H9 (cell line): ENCODE measurements at regions not wholly inside any gene's neighbourhood (a gene's known extent, or its start where the extent isn't known, plus 50 kb on each side); places are given as distances from the start of the nearest gene placed in this dataset.

Experiments used
- DNase-seq: peaks from one replicate; pipeline ENCODE4 v3.0.0-alpha.2; 2017
- H2AFZ ChIP-seq: one replicate; pipeline ENCODE4 v1.6.1; 2013; ENCODE audit warnings: mild to moderate bottlenecking, low read length, control low read depth, moderate library complexity
- H2AK5ac ChIP-seq: 2 replicates; pipeline ENCODE4 v1.6.1; 2013; ENCODE audit warnings: low read length, control low read depth, mixed read lengths; ENCODE audit not compliant: insufficient read length
- H2BK120ac ChIP-seq: one replicate; pipeline ENCODE4 v1.6.1; 2013; ENCODE audit warnings: low read depth, mild to moderate bottlenecking, low read length, control low read depth, inconsistent platforms; ENCODE audit not compliant: poor library complexity, severe bottlenecking
- H2BK12ac ChIP-seq: 2 replicates; pipeline ENCODE4 v1.6.1; 2013; ENCODE audit warnings: low read length, control low read depth, mixed read lengths, low read depth; ENCODE audit not compliant: insufficient read length
- H2BK15ac ChIP-seq: 2 replicates; pipeline ENCODE4 v1.6.1; 2013; ENCODE audit warnings: low read depth, low read length, control low read depth
- H2BK20ac ChIP-seq: one replicate; pipeline ENCODE4 v1.6.1; 2013; ENCODE audit warnings: low read depth, mild to moderate bottlenecking, low read length, control low read depth, inconsistent platforms; ENCODE audit not compliant: poor library complexity, severe bottlenecking
- H2BK5ac ChIP-seq: 2 replicates; pipeline ENCODE4 v1.6.1; 2013; ENCODE audit warnings: low read length, control low read depth, mixed read lengths; ENCODE audit not compliant: insufficient read length
- H3K14ac ChIP-seq: 2 replicates; pipeline ENCODE4 v1.6.1; 2013; ENCODE audit warnings: low read length, control low read depth; ENCODE audit not compliant: insufficient read depth
- H3K18ac ChIP-seq: 2 replicates; pipeline ENCODE4 v1.6.1; 2013; ENCODE audit warnings: low read depth, mild to moderate bottlenecking, mixed read lengths, low read length, control low read depth; ENCODE audit not compliant: insufficient read length
- H3K23ac ChIP-seq: 2 replicates; pipeline ENCODE4 v1.6.1; 2013; ENCODE audit warnings: low read length, control low read depth, mixed read lengths, low read depth; ENCODE audit not compliant: insufficient read length
- H3K23me2 ChIP-seq: 2 replicates; pipeline ENCODE4 v1.6.1; 2013; ENCODE audit warnings: low read depth, mild to moderate bottlenecking, mixed read lengths, low read length, control low read depth; ENCODE audit not compliant: insufficient read length, poor library complexity, severe bottlenecking
- H3K27ac ChIP-seq: 2 replicates; pipeline ENCODE4 v1.5.1; 2013; ENCODE audit warnings: low read length, control low read depth, mixed read lengths, low read depth; ENCODE audit not compliant: insufficient read length
- H3K27me3 ChIP-seq: 2 replicates; pipeline ENCODE4 v1.6.1; 2013; ENCODE audit warnings: low read length, control low read depth, inconsistent platforms; ENCODE audit not compliant: insufficient read depth
- H3K4ac ChIP-seq: 2 replicates; pipeline ENCODE4 v1.6.1; 2013; ENCODE audit warnings: low read depth, mild to moderate bottlenecking, control low read depth, inconsistent platforms, low read length, moderate library complexity
- H3K4me1 ChIP-seq: 2 replicates; pipeline ENCODE4 v1.6.1; 2013; ENCODE audit warnings: low read length, control low read depth, inconsistent platforms; ENCODE audit not compliant: insufficient read depth
- H3K4me2 ChIP-seq: 2 replicates; pipeline ENCODE4 v1.6.1; 2013; ENCODE audit warnings: low read length, control low read depth, mixed read lengths; ENCODE audit not compliant: insufficient read length, insufficient read depth
- H3K56ac ChIP-seq: 2 replicates; pipeline ENCODE4 v1.6.1; 2013; ENCODE audit warnings: low read depth, mild to moderate bottlenecking, mixed read lengths, low read length, control low read depth; ENCODE audit not compliant: insufficient read length
- H3K79me1 ChIP-seq: 2 replicates; pipeline ENCODE4 v1.6.1; 2013; ENCODE audit warnings: low read depth, mild to moderate bottlenecking, moderate library complexity, low read length, control low read depth, inconsistent platforms; ENCODE audit not compliant: insufficient read depth, poor library complexity, severe bottlenecking
- H3K79me2 ChIP-seq: 2 replicates; pipeline ENCODE4 v1.6.1; 2013; ENCODE audit warnings: low read length, control low read depth, inconsistent platforms; ENCODE audit not compliant: insufficient read depth
- H3K9ac ChIP-seq: 2 replicates; pipeline ENCODE4 v1.6.1; 2013; ENCODE audit warnings: low read length, control low read depth, mixed read lengths; ENCODE audit not compliant: insufficient read length; ENCODE audit errors: extremely low read depth
- H3K9me3 ChIP-seq: one replicate; pipeline ENCODE4 v1.6.1; 2013; ENCODE audit warnings: low read depth, low read length, inconsistent platforms; ENCODE audit not compliant: control insufficient read depth
- H3T11ph ChIP-seq: one replicate; pipeline ENCODE4 v1.6.1; 2013; ENCODE audit warnings: mild to moderate bottlenecking, low read length, control low read depth, inconsistent platforms
- H4K20me1 ChIP-seq: one replicate; pipeline ENCODE4 v1.6.1; 2013; ENCODE audit not compliant: control insufficient read depth, insufficient read length, insufficient read depth
- H4K5ac ChIP-seq: 2 replicates; pipeline ENCODE4 v1.6.1; 2013; ENCODE audit warnings: low read depth, mild to moderate bottlenecking, mixed read lengths, low read length, control low read depth; ENCODE audit not compliant: insufficient read length
- H4K8ac ChIP-seq: replicated peaks from 2 replicates; pipeline ENCODE4 v1.6.1; 2013; ENCODE audit warnings: low read length, control low read depth, mixed read lengths, low read depth; ENCODE audit not compliant: insufficient read length
- H4K91ac ChIP-seq: 2 replicates; pipeline ENCODE4 v1.6.1; 2013; ENCODE audit warnings: low read depth, mild to moderate bottlenecking, moderate library complexity, mixed read lengths, low read length, control low read depth; ENCODE audit not compliant: insufficient read length
- H3K27ac Mint-ChIP-seq, 3 experiments: 2 replicates in 2 of 3; 3 replicates in 1 of 3; pipeline ENCODE4 v1.8.0; 2020 to 2021; ENCODE audit warnings: mixed read lengths in 3 of 3, mild to moderate bottlenecking in 1 of 3, moderate library complexity in 1 of 3
- H3K27me3 Mint-ChIP-seq: 2 replicates; pipeline ENCODE4 v1.8.0; 2021; ENCODE audit warnings: low read depth, mild to moderate bottlenecking, moderate library complexity, mixed read lengths
- H3K36me3 Mint-ChIP-seq, 3 experiments: 2 replicates in 2 of 3; 3 replicates in 1 of 3; pipeline ENCODE4 v1.8.0; 2020 to 2021; ENCODE audit warnings: low read depth in 3 of 3, mixed read lengths in 3 of 3; ENCODE audit not compliant: insufficient read depth in 1 of 3
- H3K4me1 Mint-ChIP-seq, 2 experiments: 2 replicates each; pipeline ENCODE4 v1.8.0; 2020; ENCODE audit warnings: mixed read lengths in 2 of 2
- H3K4me3 Mint-ChIP-seq, 2 experiments: 2 replicates in 1 of 2; 3 replicates in 1 of 2; pipeline ENCODE4 v1.8.0; 2020 to 2021; ENCODE audit warnings: mild to moderate bottlenecking in 2 of 2, mixed read lengths in 2 of 2, moderate library complexity in 1 of 2
- H3K9me3 Mint-ChIP-seq, 2 experiments: 2 replicates in 1 of 2; 3 replicates in 1 of 2; pipeline ENCODE4 v1.8.0; 2020; ENCODE audit warnings: mild to moderate bottlenecking in 2 of 2, mixed read lengths in 2 of 2, moderate library complexity in 1 of 2
- TF ChIP-seq, protein P1 (sequence below): fragments of 200-600 bp; sonication (generic); conservative IDR thresholded peaks from 3 replicates; pipeline ENCODE4 v1.8.0; 2021; ENCODE audit warnings: antibody characterized with exemption, mild to moderate bottlenecking

DNA sequence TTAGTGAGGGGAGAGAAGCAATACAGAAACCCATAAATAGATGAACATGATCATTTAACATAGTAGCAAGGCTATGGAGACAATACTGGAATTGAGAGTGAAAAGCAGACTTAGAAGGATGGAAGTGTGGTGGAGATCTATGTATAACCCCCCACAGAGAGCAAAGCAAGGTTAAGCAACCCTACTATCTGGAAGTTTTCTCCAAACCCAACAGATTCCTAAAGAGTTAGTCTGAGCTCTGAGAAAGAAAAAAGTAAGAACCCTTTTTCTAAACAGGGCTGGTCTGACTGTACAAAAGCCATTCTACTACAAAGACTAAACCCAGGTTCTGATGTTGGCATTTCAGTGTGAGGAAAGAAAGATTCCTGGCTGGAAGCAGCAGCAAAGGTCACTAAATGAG lies 153.2 kb downstream of the WNT5A start:
- Histone ChIP-seq H4K8ac (no peak overlapping the region), H3K23ac (no peak overlapping the region), H2AK5ac (no peak overlapping the region), H3K56ac (no peak overlapping the region), H3K79me2 (no peaks in the 10 kb centered on the region), H3T11ph (no peak overlapping the region), H2BK20ac (no peak overlapping the region), H3K9me3 (no peaks in the 10 kb centered on the region), H3K79me1 (no peaks in the 10 kb centered on the region), H4K5ac (no peak overlapping the region), H2AFZ (no peak overlapping the region), H3K27ac (no peak overlapping the region), H3K4me2 (no peak overlapping the region), H3K14ac (no peak overlapping the region), H3K18ac (no peak overlapping the region), H3K9ac (no peak overlapping the region), H2BK5ac (no peak overlapping the region), H2BK120ac (no peak overlapping the region), H2BK15ac (no peak overlapping the region), H3K27me3 (no peaks in the 10 kb centered on the region), H2BK12ac (no peak overlapping the region), H4K20me1 (no peaks in the 10 kb centered on the region), H3K4ac (no peak overlapping the region), H4K91ac (no peak overlapping the region), H3K23me2 (no peaks in the 10 kb centered on the region), H3K4me1 (no peaks in the 10 kb centered on the region)
- Mint-ChIP-seq H3K27ac (no peak overlapping the region), H3K27me3 (peaks cover 2% of the 10 kb centered on the region; the same call in 1 of the 2 replicates), H3K4me1 (peaks cover 14% of the 10 kb centered on the region in 2 experiments), H3K4me3 (no peak overlapping the region), H3K36me3 (no peaks in the 10 kb centered on the region), H3K9me3 (peaks cover 0 to 3% of the 10 kb centered on the region in 2 experiments; a peak in 1 of 5 replicates)
- DNase-seq = no peak
- TF ChIP-seq, protein P1, sequence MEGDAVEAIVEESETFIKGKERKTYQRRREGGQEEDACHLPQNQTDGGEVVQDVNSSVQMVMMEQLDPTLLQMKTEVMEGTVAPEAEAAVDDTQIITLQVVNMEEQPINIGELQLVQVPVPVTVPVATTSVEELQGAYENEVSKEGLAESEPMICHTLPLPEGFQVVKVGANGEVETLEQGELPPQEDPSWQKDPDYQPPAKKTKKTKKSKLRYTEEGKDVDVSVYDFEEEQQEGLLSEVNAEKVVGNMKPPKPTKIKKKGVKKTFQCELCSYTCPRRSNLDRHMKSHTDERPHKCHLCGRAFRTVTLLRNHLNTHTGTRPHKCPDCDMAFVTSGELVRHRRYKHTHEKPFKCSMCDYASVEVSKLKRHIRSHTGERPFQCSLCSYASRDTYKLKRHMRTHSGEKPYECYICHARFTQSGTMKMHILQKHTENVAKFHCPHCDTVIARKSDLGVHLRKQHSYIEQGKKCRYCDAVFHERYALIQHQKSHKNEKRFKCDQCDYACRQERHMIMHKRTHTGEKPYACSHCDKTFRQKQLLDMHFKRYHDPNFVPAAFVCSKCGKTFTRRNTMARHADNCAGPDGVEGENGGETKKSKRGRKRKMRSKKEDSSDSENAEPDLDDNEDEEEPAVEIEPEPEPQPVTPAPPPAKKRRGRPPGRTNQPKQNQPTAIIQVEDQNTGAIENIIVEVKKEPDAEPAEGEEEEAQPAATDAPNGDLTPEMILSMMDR = no peak
